Esophagus muscularis mucosa (tissue), 3 donors: ENCODE measurements at regions not wholly inside any gene's neighbourhood (a gene's known extent, or its start where the extent isn't known, plus 50 kb on each side); places are given as distances from the start of the nearest gene placed in this dataset.

Experiments
- POLR2A ChIP-seq: fragments of 450-650 bp; IDR thresholded peaks from one replicate; pipeline ENCODE4 v1.6.1; 2017; ENCODE audit warnings: antibody characterized with exemption, moderate library complexity, mild to moderate bottlenecking, low read depth
- POLR2AphosphoS5 ChIP-seq, 2 donors: sonication (generic); formaldehyde crosslinking; IDR thresholded peaks; one replicate each; pipeline ENCODE4 v1.6.1; 2017; ENCODE audit warnings: antibody characterized with exemption in 2 of 2
- TF ChIP-seq, protein P1 (sequence below), 3 experiments: fragments of 200-600 bp in 2 of 3; fragments of 450-650 bp in 1 of 3; sonication (generic) in 2 of 3; IDR thresholded peaks; one replicate each; pipeline ENCODE4 v1.5.1; 2017 to 2019; ENCODE audit warnings: antibody characterized with exemption in 3 of 3, mild to moderate bottlenecking in 2 of 3, moderate library complexity in 1 of 3

- TF ChIP-seq, protein P1, sequence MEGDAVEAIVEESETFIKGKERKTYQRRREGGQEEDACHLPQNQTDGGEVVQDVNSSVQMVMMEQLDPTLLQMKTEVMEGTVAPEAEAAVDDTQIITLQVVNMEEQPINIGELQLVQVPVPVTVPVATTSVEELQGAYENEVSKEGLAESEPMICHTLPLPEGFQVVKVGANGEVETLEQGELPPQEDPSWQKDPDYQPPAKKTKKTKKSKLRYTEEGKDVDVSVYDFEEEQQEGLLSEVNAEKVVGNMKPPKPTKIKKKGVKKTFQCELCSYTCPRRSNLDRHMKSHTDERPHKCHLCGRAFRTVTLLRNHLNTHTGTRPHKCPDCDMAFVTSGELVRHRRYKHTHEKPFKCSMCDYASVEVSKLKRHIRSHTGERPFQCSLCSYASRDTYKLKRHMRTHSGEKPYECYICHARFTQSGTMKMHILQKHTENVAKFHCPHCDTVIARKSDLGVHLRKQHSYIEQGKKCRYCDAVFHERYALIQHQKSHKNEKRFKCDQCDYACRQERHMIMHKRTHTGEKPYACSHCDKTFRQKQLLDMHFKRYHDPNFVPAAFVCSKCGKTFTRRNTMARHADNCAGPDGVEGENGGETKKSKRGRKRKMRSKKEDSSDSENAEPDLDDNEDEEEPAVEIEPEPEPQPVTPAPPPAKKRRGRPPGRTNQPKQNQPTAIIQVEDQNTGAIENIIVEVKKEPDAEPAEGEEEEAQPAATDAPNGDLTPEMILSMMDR (IDR thresholded peaks at IDR 0.05): no peak
- no peak for TF ChIP-seq POLR2A
- TF ChIP-seq POLR2AphosphoS5 (IDR thresholded peaks at IDR 0.05): no peak
These were observed 276.5 kb downstream of the FAT4 start for GRCh38 chr4:125591290-125591689.
